GM12878 (cell line): ENCODE measurements at regions not wholly inside any gene's neighbourhood (a gene's known extent, or its start where the extent isn't known, plus 50 kb on each side); places are given as distances from the start of the nearest gene placed in this dataset.

Experiments used
- ATAC-seq: fragments of 200-7000 bp; cut with Tn5 transposase; 3 replicates; pipeline ENCODE4 v1.9.1; 2020; ENCODE audit warnings: mild to moderate bottlenecking, moderate library complexity
- BruUV-seq: library from RNA; stranded (reverse); fragments of 400-500 nt; replicated peaks from 2 replicates; lab custom pipeline; 2021; lab: Mats Ljungman, UMichigan
- CTCF ChIA-PET: fragments of 300-600 bp; sonication (Branson Sonifier 250); formaldehyde crosslinking; extraction: SDS; loops from one replicate; lab custom pipeline; 2021; ENCODE audit warnings: inconsistent platforms; lab: Yijun Ruan, JAX
- POLR2A ChIA-PET: fragments of 350-600 bp; formaldehyde crosslinking; extraction: SDS; loops from one replicate; lab custom pipeline; 2021; ENCODE audit warnings: inconsistent platforms; lab: Charles Lee
- RAD21 ChIA-PET: fragments of 300-600 bp; sonication (Branson Sonifier 250); formaldehyde crosslinking; loops from one replicate; lab custom pipeline; 2023; ENCODE audit warnings: antibody characterized with exemption; ENCODE audit not compliant: unreplicated experiment; lab: Charles Lee
- SMC1A ChIA-PET: fragments of 300-600 bp; sonication (Branson Sonifier 250); formaldehyde crosslinking; loops from one replicate; lab custom pipeline; 2023; ENCODE audit not compliant: unreplicated experiment, uncharacterized antibody; lab: Charles Lee
- DNase-seq: peaks from one replicate; pipeline ENCODE4 v3.0.0-alpha.2; 2011; ENCODE audit warnings: low read depth, low spot score
- FAIRE-seq: peaks from 3 replicates; lab custom pipeline; 2011; peaks lifted over from hg19 to GRCh38; lab: Jason Lieb, UNC
- H2AFZ ChIP-seq: 2 replicates; pipeline ENCODE4 v1.6.0; 2011; ENCODE audit warnings: low read depth, low read length, control low read depth; ENCODE audit not compliant: control insufficient read depth
- H3K27ac ChIP-seq: 2 replicates; pipeline ENCODE4 v1.5.1; 2011; ENCODE audit warnings: control low read depth; ENCODE audit not compliant: control insufficient read depth, insufficient read depth
- H3K27me3 ChIP-seq, 2 experiments: replicated peaks in 1 of 2; 2 replicates each; pipeline versions ENCODE4 v1.6.0 to v1.6.1; 2011; ENCODE audit warnings: low read length in 1 of 2; ENCODE audit not compliant: control insufficient read depth in 2 of 2, insufficient read depth in 2 of 2
- H3K36me3 ChIP-seq, 2 experiments: 2 replicates each; pipeline ENCODE4 v1.5.1; 2011; ENCODE audit warnings: low read length in 1 of 2; ENCODE audit not compliant: control insufficient read depth in 2 of 2, insufficient read depth in 2 of 2
- H3K4me1 ChIP-seq: 2 replicates; pipeline ENCODE4 v1.6.1; 2011; ENCODE audit warnings: mild to moderate bottlenecking, low read length, moderate library complexity, mixed read lengths; ENCODE audit not compliant: control insufficient read depth, insufficient read depth
- H3K4me2 ChIP-seq: 2 replicates; pipeline ENCODE4 v1.6.0; 2011; ENCODE audit warnings: control low read depth; ENCODE audit not compliant: control insufficient read depth, insufficient read depth
- H3K4me3 ChIP-seq: fragments of 200-600 bp; sonication (generic); 2 replicates; pipeline ENCODE4 v1.5.1; 2016
- H3K79me2 ChIP-seq: 2 replicates; pipeline ENCODE4 v1.6.0; 2011; ENCODE audit warnings: low read length; ENCODE audit not compliant: control insufficient read depth, insufficient read depth
- H3K9ac ChIP-seq: 2 replicates; pipeline ENCODE4 v1.8.0; 2011; ENCODE audit warnings: low read length, control low read depth, mixed read lengths; ENCODE audit not compliant: control insufficient read depth, insufficient read depth
- H3K9me3 ChIP-seq: replicated peaks from 3 replicates; pipeline ENCODE4 v1.5.1; 2011; ENCODE audit warnings: mild to moderate bottlenecking, low read length; ENCODE audit not compliant: control insufficient read depth, insufficient read depth
- H4K20me1 ChIP-seq: 2 replicates; pipeline ENCODE4 v1.6.0; 2011; ENCODE audit not compliant: control insufficient read depth, insufficient read depth
- ETV6 ChIP-seq, 2 experiments: fragments of 450-650 bp in 1 of 2; IDR thresholded peaks in 1 of 2; conservative IDR thresholded peaks in 1 of 2; 2 replicates each; pipeline ENCODE4 v1.6.1; 2014; ENCODE audit warnings: antibody characterized with exemption in 1 of 2, borderline replicate concordance in 1 of 2, low read depth in 1 of 2, mild to moderate bottlenecking in 1 of 2, moderate library complexity in 1 of 2
- JUND ChIP-seq: IDR thresholded peaks from 2 replicates; pipeline ENCODE4 v1.6.1; 2012; ENCODE audit warnings: low read depth, mild to moderate bottlenecking, low read length, improper control_type of control experiment, moderate library complexity
- NR2C1 ChIP-seq: fragments of 450-650 bp; IDR thresholded peaks from 2 replicates; pipeline ENCODE4 v1.6.1; 2017; ENCODE audit warnings: antibody characterized with exemption, mild to moderate bottlenecking, moderate library complexity
- PAX8 ChIP-seq: fragments of 450-650 bp; IDR thresholded peaks from 2 replicates; pipeline ENCODE4 v1.6.1; 2017; ENCODE audit warnings: mild to moderate bottlenecking, moderate library complexity
- RFX5 ChIP-seq: IDR thresholded peaks from 2 replicates; pipeline ENCODE4 v1.6.1; 2011; ENCODE audit warnings: low read depth, low read length, improper control_type of control experiment
- RUNX3 ChIP-seq: IDR thresholded peaks from 2 replicates; pipeline ENCODE4 v1.6.1; 2012; ENCODE audit warnings: low read length, inconsistent platforms
- ZNF24 ChIP-seq: fragments of 450-650 bp; IDR thresholded peaks from 2 replicates; pipeline ENCODE4 v1.6.1; 2017; ENCODE audit warnings: antibody characterized with exemption, mild to moderate bottlenecking
- WGBS: methylation state at CpG from one replicate; pipeline ENCODE4 v1.1.6; 2016; ENCODE audit warnings: low lambda C conversion rate; ENCODE audit not compliant: insufficient replicate concordance, insufficient coverage; ENCODE audit errors: missing lambda C conversion rate; 5-methylcytosine and 5-hydroxymethylcytosine counted together
- in situ Hi-C: fragments of 300-500 bp; cut with MboI; formaldehyde crosslinking; loops from 9 replicates; pipeline ENCODE4 v1.14.3; 2018; ENCODE audit warnings: mixed read lengths
- intact Hi-C: fragments of 100-400 bp; cut with micrococcal nuclease; formaldehyde crosslinking; loops from one replicate; pipeline ENCODE4 v1.14.2; 2022; ENCODE audit not compliant: unreplicated experiment
- TF ChIP-seq, protein P1 (sequence below): IDR thresholded peaks from 2 replicates; pipeline ENCODE4 v1.6.1; 2012; ENCODE audit warnings: improper control_type of control experiment, low read depth, low read length; ENCODE audit not compliant: insufficient replicate concordance
- TF ChIP-seq, protein P2 (sequence below): fragments of 450-650 bp; formaldehyde crosslinking; IDR thresholded peaks from 2 replicates; pipeline ENCODE4 v1.5.0; 2022; ENCODE audit warnings: mild to moderate bottlenecking, missing genetic modification characterization
- TF ChIP-seq, protein P3 (sequence below): IDR thresholded peaks from 2 replicates; pipeline ENCODE4 v1.6.1; 2011; ENCODE audit warnings: borderline replicate concordance, low read depth, mild to moderate bottlenecking, moderate library complexity, mixed read lengths, low read length; ENCODE audit not compliant: insufficient read depth; ENCODE audit errors: extremely low read length

DNA sequence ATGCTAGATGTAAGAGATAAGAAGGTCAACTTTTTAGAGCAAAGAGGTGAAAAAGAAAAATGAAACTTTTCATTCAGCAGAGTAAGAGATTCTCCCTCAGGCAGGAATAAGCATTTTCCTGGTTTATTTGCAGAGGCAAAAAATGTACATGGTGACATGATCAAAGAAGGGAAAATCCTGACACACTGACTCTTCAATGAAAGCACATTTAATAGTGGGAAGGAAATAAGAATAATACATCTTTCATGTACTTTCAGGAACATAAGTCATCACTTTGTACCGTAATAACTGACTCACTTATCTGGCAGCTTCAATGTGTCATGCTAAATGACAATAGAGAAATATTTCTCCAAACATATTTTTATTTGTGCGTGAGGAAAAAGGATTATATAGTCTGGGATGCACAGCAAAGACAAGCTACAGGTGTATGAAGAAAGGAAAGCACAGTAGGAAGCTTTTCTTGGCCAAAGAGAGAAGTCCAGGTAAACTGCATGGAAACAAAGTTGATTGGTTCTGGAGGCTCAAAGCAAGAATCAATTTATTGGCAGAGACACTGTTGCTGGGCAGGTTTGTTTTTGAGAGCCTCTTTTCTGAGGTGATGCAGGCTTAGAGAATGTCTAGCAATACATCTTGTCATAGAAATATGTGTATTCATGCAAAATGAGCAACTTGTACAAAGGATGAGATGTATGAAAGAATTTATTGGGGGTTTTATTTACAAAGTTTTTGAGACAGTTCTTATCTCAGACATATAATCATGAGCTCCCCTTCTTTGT, 1409.0 kb downstream of the PLA2G4A start:
- no peak for DNase-seq
- Histone ChIP-seq H3K4me3 (no peak overlapping the region), H3K79me2 (no peaks in the 10 kb centered on the region), H3K36me3 (no peaks in the 10 kb centered on the region), H3K4me1 (no peaks in the 10 kb centered on the region), H4K20me1 (no peaks in the 10 kb centered on the region), H3K4me2 (no peak overlapping the region), H3K9me3 (no peaks in the 10 kb centered on the region), H3K27me3 (no peaks in the 10 kb centered on the region), H2AFZ (no peak overlapping the region), H3K9ac (no peak overlapping the region), H3K27ac (no peak overlapping the region)
- ChIA-PET CTCF (no interaction called here), SMC1A (interaction anchor here (1.7 kb wide), 1 partner anchor 309 kb away, joined by 4 read pairs; no protein-coding TSS in a partner anchor), RAD21 (no interaction called here), POLR2A (no interaction called here)
- BruUV-seq = no TSS peak
- FAIRE-seq = no peak
- peak; percentile 45; the same call in 2 of the 3 replicates for ATAC-seq
- in situ Hi-C loops (no loop called here), intact Hi-C loops (no loop called here)
- WGBS = 0% methylated on average over 2 of the region's 2 CpGs
- TF ChIP-seq ZNF24 (no peak), ETV6 (conservative IDR thresholded peaks at IDR 0.05 in 1 of 2, IDR thresholded peaks at IDR 0.05 in 1 of 2; ENCODE audit: borderline replicate concordance in 1 of 2, low read depth in 1 of 2) (no peak), JUND (no peak), NR2C1 (no peak), PAX8 (no peak), RFX5 (no peak), RUNX3 (no peak)
- TF ChIP-seq, protein P1, sequence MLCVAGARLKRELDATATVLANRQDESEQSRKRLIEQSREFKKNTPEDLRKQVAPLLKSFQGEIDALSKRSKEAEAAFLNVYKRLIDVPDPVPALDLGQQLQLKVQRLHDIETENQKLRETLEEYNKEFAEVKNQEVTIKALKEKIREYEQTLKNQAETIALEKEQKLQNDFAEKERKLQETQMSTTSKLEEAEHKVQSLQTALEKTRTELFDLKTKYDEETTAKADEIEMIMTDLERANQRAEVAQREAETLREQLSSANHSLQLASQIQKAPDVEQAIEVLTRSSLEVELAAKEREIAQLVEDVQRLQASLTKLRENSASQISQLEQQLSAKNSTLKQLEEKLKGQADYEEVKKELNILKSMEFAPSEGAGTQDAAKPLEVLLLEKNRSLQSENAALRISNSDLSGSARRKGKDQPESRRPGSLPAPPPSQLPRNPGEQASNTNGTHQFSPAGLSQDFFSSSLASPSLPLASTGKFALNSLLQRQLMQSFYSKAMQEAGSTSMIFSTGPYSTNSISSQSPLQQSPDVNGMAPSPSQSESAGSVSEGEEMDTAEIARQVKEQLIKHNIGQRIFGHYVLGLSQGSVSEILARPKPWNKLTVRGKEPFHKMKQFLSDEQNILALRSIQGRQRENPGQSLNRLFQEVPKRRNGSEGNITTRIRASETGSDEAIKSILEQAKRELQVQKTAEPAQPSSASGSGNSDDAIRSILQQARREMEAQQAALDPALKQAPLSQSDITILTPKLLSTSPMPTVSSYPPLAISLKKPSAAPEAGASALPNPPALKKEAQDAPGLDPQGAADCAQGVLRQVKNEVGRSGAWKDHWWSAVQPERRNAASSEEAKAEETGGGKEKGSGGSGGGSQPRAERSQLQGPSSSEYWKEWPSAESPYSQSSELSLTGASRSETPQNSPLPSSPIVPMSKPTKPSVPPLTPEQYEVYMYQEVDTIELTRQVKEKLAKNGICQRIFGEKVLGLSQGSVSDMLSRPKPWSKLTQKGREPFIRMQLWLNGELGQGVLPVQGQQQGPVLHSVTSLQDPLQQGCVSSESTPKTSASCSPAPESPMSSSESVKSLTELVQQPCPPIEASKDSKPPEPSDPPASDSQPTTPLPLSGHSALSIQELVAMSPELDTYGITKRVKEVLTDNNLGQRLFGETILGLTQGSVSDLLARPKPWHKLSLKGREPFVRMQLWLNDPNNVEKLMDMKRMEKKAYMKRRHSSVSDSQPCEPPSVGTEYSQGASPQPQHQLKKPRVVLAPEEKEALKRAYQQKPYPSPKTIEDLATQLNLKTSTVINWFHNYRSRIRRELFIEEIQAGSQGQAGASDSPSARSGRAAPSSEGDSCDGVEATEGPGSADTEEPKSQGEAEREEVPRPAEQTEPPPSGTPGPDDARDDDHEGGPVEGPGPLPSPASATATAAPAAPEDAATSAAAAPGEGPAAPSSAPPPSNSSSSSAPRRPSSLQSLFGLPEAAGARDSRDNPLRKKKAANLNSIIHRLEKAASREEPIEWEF = no peak
- TF ChIP-seq, protein P2, sequence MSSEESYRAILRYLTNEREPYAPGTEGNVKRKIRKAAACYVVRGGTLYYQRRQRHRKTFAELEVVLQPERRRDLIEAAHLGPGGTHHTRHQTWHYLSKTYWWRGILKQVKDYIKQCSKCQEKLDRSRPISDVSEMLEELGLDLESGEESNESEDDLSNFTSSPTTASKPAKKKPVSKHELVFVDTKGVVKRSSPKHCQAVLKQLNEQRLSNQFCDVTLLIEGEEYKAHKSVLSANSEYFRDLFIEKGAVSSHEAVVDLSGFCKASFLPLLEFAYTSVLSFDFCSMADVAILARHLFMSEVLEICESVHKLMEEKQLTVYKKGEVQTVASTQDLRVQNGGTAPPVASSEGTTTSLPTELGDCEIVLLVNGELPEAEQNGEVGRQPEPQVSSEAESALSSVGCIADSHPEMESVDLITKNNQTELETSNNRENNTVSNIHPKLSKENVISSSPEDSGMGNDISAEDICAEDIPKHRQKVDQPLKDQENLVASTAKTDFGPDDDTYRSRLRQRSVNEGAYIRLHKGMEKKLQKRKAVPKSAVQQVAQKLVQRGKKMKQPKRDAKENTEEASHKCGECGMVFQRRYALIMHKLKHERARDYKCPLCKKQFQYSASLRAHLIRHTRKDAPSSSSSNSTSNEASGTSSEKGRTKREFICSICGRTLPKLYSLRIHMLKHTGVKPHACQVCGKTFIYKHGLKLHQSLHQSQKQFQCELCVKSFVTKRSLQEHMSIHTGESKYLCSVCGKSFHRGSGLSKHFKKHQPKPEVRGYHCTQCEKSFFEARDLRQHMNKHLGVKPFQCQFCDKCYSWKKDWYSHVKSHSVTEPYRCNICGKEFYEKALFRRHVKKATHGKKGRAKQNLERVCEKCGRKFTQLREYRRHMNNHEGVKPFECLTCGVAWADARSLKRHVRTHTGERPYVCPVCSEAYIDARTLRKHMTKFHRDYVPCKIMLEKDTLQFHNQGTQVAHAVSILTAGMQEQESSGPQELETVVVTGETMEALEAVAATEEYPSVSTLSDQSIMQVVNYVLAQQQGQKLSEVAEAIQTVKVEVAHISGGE (CRISPR knock-in tag) = no peak
- TF ChIP-seq, protein P3, sequence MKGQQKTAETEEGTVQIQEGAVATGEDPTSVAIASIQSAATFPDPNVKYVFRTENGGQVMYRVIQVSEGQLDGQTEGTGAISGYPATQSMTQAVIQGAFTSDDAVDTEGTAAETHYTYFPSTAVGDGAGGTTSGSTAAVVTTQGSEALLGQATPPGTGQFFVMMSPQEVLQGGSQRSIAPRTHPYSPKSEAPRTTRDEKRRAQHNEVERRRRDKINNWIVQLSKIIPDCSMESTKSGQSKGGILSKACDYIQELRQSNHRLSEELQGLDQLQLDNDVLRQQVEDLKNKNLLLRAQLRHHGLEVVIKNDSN = no peak
